ENCODE measurements at regions not wholly inside any gene's neighbourhood (a gene's known extent, or its start where the extent isn't known, plus 50 kb on each side); places are given as distances from the start of the nearest gene placed in this dataset.

DNA sequence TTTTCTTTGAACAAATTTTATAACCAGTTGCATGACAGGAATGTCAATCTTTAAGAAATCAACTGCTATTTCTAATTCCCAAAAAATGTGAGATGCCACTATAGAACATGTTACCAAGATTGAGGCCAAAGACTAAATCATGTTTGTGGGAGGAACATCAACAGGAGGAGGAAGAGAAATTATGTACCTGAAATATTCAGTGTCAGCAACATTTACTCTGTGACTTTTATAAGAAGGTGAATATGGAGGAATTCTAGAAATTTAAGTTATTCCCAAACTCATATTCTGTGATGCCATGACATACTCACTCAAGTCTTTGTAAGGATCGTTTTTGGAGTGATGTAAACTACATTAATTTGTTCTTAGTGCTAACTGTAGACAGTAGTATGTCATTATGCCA, 408.4 kb downstream of the SH2D4B start:
- Histone ChIP-seq H3K4me2 (no peak overlapping the region), H3K36me3 (replicated peaks; ENCODE audit: insufficient read depth, low read depth) (no peaks in the 10 kb centered on the region), H3K9me3 (ENCODE audit: low read depth) (no peaks in the 10 kb centered on the region), H3K79me2 (no peaks in the 10 kb centered on the region), H3K9me2 (replicated peaks; ENCODE audit: insufficient read depth) (no peaks in the 10 kb centered on the region), H3K27me3 (no peaks in the 10 kb centered on the region), H3K4me1 (ENCODE audit: insufficient read depth) (no peaks in the 10 kb centered on the region), H3K4me3 (no peak overlapping the region), H4K20me1 (ENCODE audit: insufficient read depth, poor library complexity, severe bottlenecking) (no peaks in the 10 kb centered on the region), H3K27ac (no peak overlapping the region), H2AFZ (no peak overlapping the region)
- DNase-seq (ENCODE audit: low spot score), result no peak
- TF ChIP-seq, protein P1, sequence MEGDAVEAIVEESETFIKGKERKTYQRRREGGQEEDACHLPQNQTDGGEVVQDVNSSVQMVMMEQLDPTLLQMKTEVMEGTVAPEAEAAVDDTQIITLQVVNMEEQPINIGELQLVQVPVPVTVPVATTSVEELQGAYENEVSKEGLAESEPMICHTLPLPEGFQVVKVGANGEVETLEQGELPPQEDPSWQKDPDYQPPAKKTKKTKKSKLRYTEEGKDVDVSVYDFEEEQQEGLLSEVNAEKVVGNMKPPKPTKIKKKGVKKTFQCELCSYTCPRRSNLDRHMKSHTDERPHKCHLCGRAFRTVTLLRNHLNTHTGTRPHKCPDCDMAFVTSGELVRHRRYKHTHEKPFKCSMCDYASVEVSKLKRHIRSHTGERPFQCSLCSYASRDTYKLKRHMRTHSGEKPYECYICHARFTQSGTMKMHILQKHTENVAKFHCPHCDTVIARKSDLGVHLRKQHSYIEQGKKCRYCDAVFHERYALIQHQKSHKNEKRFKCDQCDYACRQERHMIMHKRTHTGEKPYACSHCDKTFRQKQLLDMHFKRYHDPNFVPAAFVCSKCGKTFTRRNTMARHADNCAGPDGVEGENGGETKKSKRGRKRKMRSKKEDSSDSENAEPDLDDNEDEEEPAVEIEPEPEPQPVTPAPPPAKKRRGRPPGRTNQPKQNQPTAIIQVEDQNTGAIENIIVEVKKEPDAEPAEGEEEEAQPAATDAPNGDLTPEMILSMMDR (IDR thresholded peaks at IDR 0.05; ENCODE audit: poor library complexity), result no peak
- TF ChIP-seq EZH2 (IDR thresholded peaks at IDR 0.05; ENCODE audit: borderline replicate concordance), result no peak
- TF ChIP-seq EZH2phosphoT487 (IDR thresholded peaks at IDR 0.05; ENCODE audit: low read depth, severe bottlenecking, unreplicated experiment), result no peak
- 55% methylated on average over 1 of the region's 1 CpG for WGBS (ENCODE audit: low lambda C conversion rate, missing lambda C conversion rate)

DNA sequence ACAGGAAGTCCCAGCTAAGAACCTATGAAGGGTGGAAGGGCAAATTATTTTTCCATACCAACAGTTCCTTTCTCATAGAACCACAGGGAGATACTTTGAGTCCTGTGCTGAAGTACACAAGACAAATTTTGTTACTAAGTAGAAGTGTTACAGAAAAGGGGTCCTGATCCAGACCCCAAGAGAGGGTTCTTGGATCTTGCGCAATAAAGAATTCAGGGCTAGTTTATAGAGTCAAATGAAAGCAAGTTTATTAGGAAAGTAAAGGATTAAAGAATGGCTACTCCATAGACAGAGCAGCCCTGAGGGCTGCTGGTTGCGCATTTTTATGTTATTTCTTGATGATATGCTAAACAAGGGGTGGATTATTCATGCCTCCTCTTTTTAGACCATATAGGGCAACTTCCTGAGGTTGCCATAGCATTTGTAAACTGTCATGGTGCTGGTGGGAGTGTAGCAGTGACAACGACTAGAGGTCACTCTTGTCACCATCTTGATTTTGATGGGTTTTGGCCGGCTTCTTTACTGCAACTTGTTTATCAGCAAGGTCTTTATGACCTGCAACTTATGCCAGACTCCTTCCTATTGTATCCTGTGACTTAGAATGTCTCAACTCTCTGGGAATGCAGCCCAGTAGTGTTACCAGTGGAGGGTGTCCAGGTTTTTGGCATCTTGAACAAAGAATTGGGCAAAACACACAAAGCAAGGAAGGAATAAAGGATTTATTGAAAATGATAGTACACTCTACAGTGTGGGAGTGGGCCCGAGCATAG, 409.4 kb downstream of the SH2D4B start:
- Histone ChIP-seq H3K9me3 (ENCODE audit: low read depth) (no peaks in the 10 kb centered on the region), H3K27ac (no peak overlapping the region), H3K4me3 (no peak overlapping the region), H3K9me2 (replicated peaks; ENCODE audit: insufficient read depth) (no peaks in the 10 kb centered on the region), H3K4me2 (no peak overlapping the region), H3K79me2 (no peaks in the 10 kb centered on the region), H4K20me1 (ENCODE audit: insufficient read depth, poor library complexity, severe bottlenecking) (no peaks in the 10 kb centered on the region), H3K4me1 (ENCODE audit: insufficient read depth) (no peaks in the 10 kb centered on the region), H3K36me3 (replicated peaks; ENCODE audit: insufficient read depth, low read depth) (no peaks in the 10 kb centered on the region), H3K27me3 (no peaks in the 10 kb centered on the region), H2AFZ (no peak overlapping the region)
- 89% methylated on average over 5 of the region's 5 CpGs for WGBS (ENCODE audit: low lambda C conversion rate, missing lambda C conversion rate)
- TF ChIP-seq, protein P1 (IDR thresholded peaks at IDR 0.05; ENCODE audit: poor library complexity), result no peak
- no peak for TF ChIP-seq EZH2phosphoT487 (IDR thresholded peaks at IDR 0.05; ENCODE audit: low read depth, severe bottlenecking, unreplicated experiment)
- no peak for TF ChIP-seq EZH2 (IDR thresholded peaks at IDR 0.05; ENCODE audit: borderline replicate concordance)
- DNase-seq (ENCODE audit: low spot score), result no peak

DNA sequence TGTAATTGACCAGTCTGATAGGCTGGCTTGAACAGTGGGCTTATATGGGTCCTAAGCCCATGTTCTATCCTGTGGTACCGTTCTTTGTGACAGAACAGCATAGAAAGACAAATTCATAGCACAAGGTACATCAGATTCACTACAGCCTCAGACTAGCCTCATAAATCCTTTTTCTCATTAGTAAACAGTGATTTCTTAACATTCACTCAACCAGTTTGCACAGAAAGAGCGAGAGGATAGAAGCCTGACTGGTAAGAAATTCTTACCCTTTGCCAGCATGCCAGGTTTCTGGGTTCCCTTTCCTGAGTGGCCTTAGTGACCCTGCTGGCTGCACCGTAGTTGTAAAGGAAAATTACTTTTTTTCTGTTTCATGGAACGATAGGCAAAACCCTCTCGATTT, 412.1 kb downstream of the SH2D4B start:
- H3K27ac ChIP-seq, result no peak overlapping the region
- WGBS (ENCODE audit: low lambda C conversion rate, missing lambda C conversion rate), result 91% methylated on average over 5 of the region's 5 CpGs
- no peak overlapping the region for H2AFZ ChIP-seq
- no peak for DNase-seq (ENCODE audit: low spot score)
- H3K9me3 ChIP-seq (ENCODE audit: low read depth), result no peaks in the 10 kb centered on the region
- TF ChIP-seq, protein P1 (IDR thresholded peaks at IDR 0.05; ENCODE audit: poor library complexity), result no peak
- no peaks in the 10 kb centered on the region for H3K9me2 ChIP-seq (replicated peaks; ENCODE audit: insufficient read depth)
- H3K4me3 ChIP-seq, result no peak overlapping the region
- H3K36me3 ChIP-seq (replicated peaks; ENCODE audit: insufficient read depth, low read depth), result no peaks in the 10 kb centered on the region
- no peaks in the 10 kb centered on the region for H3K79me2 ChIP-seq
- H3K27me3 ChIP-seq, result no peaks in the 10 kb centered on the region
- no peak overlapping the region for H3K4me2 ChIP-seq
- no peaks in the 10 kb centered on the region for H3K4me1 ChIP-seq (ENCODE audit: insufficient read depth)
- H4K20me1 ChIP-seq (ENCODE audit: insufficient read depth, poor library complexity, severe bottlenecking), result no peaks in the 10 kb centered on the region
